ENCODE measurements at regions not wholly inside any gene's neighbourhood (a gene's known extent, or its start where the extent isn't known, plus 50 kb on each side); places are given as distances from the start of the nearest gene placed in this dataset.
"Not testable (repeated sequence)": the region's sequence is repeated elsewhere in the genome, so short reads cannot be mapped to it uniquely, and the experiment has no call there.

- Mint-ChIP-seq H3K27ac (no peak overlapping the region), H3K4me3 (no peak overlapping the region), H3K27me3 (no peaks in the 10 kb centered on the region), H3K4me1 (no peaks in the 10 kb centered on the region), H3K36me3 (ENCODE audit: low read depth) (no peaks in the 10 kb centered on the region), H3K9me3 (ENCODE audit: low read depth) (no peaks in the 10 kb centered on the region)
- no peak for ATAC-seq
- ChIA-PET CTCF (interaction anchor here (0.6 kb wide), 1 partner anchor 266 kb away, joined by 3 read pairs; no protein-coding TSS in a partner anchor), POLR2A (no interaction called here)
- no peak for DNase-seq
- intact Hi-C loops (cut with DNase I, micrococcal nuclease): no loop called here
Measured at GRCh38 chr13:96934889-96935489, 59.3 kb downstream of the OXGR1 start.

DNA sequence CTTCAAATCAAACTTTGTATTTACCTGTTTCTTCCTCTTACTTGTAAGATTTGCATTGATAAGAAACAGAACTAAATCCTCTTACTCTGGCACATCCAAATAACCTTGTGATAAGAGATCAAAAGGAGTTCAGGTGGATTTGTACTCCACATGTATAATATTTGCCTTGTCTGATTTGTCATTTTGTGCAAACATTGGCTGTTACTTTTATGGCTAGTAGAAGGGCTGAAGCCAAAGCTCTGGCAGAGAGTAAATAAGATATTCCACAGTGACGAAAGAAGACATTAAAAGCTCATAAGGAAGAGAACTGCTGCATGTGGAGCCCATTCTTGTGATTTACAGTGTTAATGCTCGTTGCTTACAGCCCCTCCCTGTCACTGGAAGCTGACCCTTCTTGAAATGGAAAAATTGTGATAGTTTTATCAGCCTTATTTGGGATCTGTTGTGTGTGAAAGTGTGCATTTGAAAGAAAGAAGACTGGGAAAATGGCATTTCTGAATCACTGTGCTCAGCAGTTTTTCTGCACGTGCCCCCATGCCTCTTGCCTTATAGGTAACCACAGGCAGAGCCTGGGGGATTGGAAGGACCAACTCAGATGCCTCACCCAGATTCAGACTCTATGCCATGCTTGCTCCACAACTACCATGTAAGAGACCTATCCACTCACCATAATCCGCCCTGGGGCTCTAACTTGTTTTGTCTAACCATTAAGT, 68.2 kb downstream of the OXGR1 start:
- Mint-ChIP-seq H3K9me3 (ENCODE audit: low read depth) (peaks cover 9% of the 10 kb centered on the region), H3K36me3 (ENCODE audit: low read depth) (no peaks in the 10 kb centered on the region), H3K4me1 (no peaks in the 10 kb centered on the region), H3K4me3 (no peak overlapping the region), H3K27ac (no peak overlapping the region), H3K27me3 (no peaks in the 10 kb centered on the region)
- CTCF ChIA-PET: no interaction called here
- POLR2A ChIA-PET: no interaction called here
- intact Hi-C loops (cut with DNase I, micrococcal nuclease): no loop called here
- DNase-seq: no peak
- ATAC-seq: no peak

DNA sequence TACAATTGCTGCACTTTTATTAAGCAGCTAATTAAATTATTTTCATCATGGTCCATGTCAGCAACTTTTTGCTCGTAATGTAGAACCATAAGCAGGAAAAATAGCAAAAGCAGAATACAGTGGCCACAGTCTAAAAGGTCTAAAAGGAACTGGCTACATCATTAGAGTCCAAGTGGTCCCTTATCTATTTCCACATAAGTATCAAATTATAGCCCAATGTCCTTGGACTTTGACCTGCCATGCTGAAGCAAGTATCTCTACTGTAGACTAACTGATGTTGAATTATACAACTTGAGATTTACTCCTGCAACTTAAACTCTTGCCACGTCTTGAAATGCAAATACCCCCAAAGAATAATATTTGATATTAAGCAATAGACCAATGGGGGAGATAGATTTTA, 68.8 kb downstream of the OXGR1 start:
- ATAC-seq: no peak
- intact Hi-C loops (cut with DNase I, micrococcal nuclease): no loop called here
- Mint-ChIP-seq H3K27me3 (no peaks in the 10 kb centered on the region), H3K4me3 (no peak overlapping the region), H3K9me3 (ENCODE audit: low read depth) (peaks cover 9% of the 10 kb centered on the region), H3K36me3 (ENCODE audit: low read depth) (no peaks in the 10 kb centered on the region), H3K4me1 (no peaks in the 10 kb centered on the region), H3K27ac (no peak overlapping the region)
- ChIA-PET POLR2A (no interaction called here), CTCF (interaction anchor here (0.6 kb wide), 1 partner anchor 457 kb away, joined by 3 read pairs; no protein-coding TSS in a partner anchor)
- DNase-seq: no peak

- H3K9me3 Mint-ChIP-seq (ENCODE audit: low read depth); intact Hi-C loops (cut with DNase I, micrococcal nuclease); H3K4me3 Mint-ChIP-seq; H3K27me3 Mint-ChIP-seq; H3K4me1 Mint-ChIP-seq; H3K36me3 Mint-ChIP-seq (ENCODE audit: low read depth); DNase-seq; H3K27ac Mint-ChIP-seq; CTCF ChIA-PET; POLR2A ChIA-PET; ATAC-seq: not testable (repeated sequence)
Measured at GRCh38 chr13:96918861-96919631, 75.2 kb downstream of the OXGR1 start.

DNA sequence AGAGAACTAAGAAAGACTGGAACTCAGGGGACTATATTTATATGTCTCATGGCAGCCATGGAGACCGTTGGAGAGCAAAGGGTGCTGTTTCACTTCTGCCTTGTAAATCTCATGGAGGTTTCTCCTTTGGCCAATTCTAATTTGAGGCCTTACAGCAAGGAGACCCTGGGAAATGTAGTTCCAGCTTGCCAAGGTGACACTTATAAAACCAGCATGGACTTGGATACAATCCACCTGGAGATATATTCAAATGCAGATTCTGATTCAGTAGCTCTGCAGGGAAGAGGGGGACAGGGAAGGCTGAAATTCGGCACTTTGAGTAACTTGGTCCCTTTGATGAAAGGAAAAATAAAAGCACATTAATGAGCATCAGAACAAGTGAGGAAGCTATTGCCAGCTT, 90.0 kb downstream of the OXGR1 start:
- intact Hi-C loops (cut with DNase I, micrococcal nuclease): no loop called here
- DNase-seq (no peak), ATAC-seq (no peak)
- H3K9me3 Mint-ChIP-seq (ENCODE audit: low read depth): no peaks in the 10 kb centered on the region
- ChIA-PET POLR2A (no interaction called here), CTCF (no interaction called here)
- H3K27me3 Mint-ChIP-seq: no peaks in the 10 kb centered on the region
- no peaks in the 10 kb centered on the region for H3K36me3 Mint-ChIP-seq (ENCODE audit: low read depth)
- no peak overlapping the region for H3K27ac Mint-ChIP-seq
- H3K4me3 Mint-ChIP-seq: no peak overlapping the region
- H3K4me1 Mint-ChIP-seq: no peaks in the 10 kb centered on the region

GRCh38 chr13:96903085-96903484, 91.2 kb downstream of the OXGR1 start:
- Mint-ChIP-seq H3K27ac (no peak overlapping the region), H3K9me3 (ENCODE audit: low read depth) (no peaks in the 10 kb centered on the region), H3K27me3 (no peaks in the 10 kb centered on the region), H3K4me1 (no peaks in the 10 kb centered on the region), H3K36me3 (ENCODE audit: low read depth) (no peaks in the 10 kb centered on the region), H3K4me3 (no peak overlapping the region)
- ChIA-PET POLR2A (no interaction called here), CTCF (no interaction called here)
- intact Hi-C loops (cut with DNase I, micrococcal nuclease): no loop called here
- DNase-seq (no peak), ATAC-seq (no peak)

GRCh38 chr13:96900986-96901385, 93.3 kb downstream of the OXGR1 start:
- no peaks in the 10 kb centered on the region for H3K9me3 Mint-ChIP-seq (ENCODE audit: low read depth)

DNA sequence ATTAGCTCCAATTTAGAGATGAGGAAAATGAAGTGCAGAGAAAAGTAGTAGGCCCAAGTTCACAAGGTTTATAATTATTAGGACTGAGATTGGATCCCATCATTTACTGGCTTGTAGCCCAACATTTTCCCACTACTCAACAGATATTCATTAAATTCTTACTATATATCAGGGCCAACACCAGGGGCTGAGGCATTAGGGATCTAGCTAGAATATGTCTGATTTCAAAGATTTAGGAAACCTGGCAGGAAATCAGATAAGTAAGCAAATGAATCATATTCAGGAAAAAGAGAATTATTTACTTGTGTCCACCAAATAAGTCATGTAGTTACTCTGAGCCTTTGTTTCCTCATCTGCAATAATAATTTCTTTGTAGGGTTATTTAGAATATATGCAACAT, 94.3 kb downstream of the OXGR1 start:
- ATAC-seq: no peak
- intact Hi-C loops (cut with DNase I, micrococcal nuclease): no loop called here
- ChIA-PET POLR2A (no interaction called here), CTCF (no interaction called here)
- Mint-ChIP-seq H3K4me3 (no peak overlapping the region), H3K27me3 (peaks cover 2% of the 10 kb centered on the region), H3K36me3 (ENCODE audit: low read depth) (no peaks in the 10 kb centered on the region), H3K27ac (no peak overlapping the region), H3K9me3 (ENCODE audit: low read depth) (no peaks in the 10 kb centered on the region), H3K4me1 (no peaks in the 10 kb centered on the region)
- no peak for DNase-seq

More at GRCh38 chr13:96900986-96901385, 93.3 kb downstream of the OXGR1 start:
- ChIA-PET POLR2A (no interaction called here), CTCF (interaction anchor here (0.6 kb wide), 1 partner anchor 419 kb away, joined by 3 read pairs; no protein-coding TSS in a partner anchor)
- DNase-seq: no peak
- Mint-ChIP-seq H3K27me3 (peaks cover 2% of the 10 kb centered on the region), H3K36me3 (ENCODE audit: low read depth) (no peaks in the 10 kb centered on the region), H3K4me1 (no peaks in the 10 kb centered on the region), H3K27ac (no peak overlapping the region), H3K4me3 (no peak overlapping the region)
- no peak for ATAC-seq
- intact Hi-C loops (cut with DNase I, micrococcal nuclease): no loop called here

- H3K9me3 Mint-ChIP-seq (ENCODE audit: low read depth): no peaks in the 10 kb centered on the region
- DNase-seq (no peak), ATAC-seq (no peak)
- ChIA-PET CTCF (no interaction called here), POLR2A (no interaction called here)
- H3K27ac Mint-ChIP-seq: no peak overlapping the region
- peaks cover 6% of the 10 kb centered on the region for H3K27me3 Mint-ChIP-seq
- intact Hi-C loops (cut with DNase I, micrococcal nuclease): no loop called here
- no peaks in the 10 kb centered on the region for H3K36me3 Mint-ChIP-seq (ENCODE audit: low read depth)
- H3K4me3 Mint-ChIP-seq: no peak overlapping the region
- no peaks in the 10 kb centered on the region for H3K4me1 Mint-ChIP-seq
Measured at GRCh38 chr13:96898646-96899254, 95.5 kb downstream of the OXGR1 start.

DNA sequence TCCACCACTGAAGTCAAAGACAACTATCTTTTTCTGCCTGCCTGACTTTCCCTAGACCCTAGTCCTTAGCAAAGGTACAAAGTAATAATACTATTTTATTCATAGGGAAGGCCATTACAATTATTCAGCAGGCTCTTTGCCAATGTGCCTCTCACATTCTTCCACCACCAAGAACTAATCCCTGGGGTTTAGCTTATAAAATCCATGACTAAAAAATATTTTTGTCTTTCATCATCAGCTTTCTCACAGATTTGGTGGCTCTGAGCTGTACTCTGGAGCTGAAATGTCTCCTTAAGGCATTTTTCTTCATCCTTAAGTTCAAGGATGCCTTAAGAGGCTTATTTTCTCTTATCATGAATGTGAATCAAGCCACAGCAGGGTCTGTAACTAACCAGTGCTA, 96.1 kb downstream of the OXGR1 start:
- Mint-ChIP-seq H3K9me3 (ENCODE audit: low read depth) (no peaks in the 10 kb centered on the region), H3K36me3 (ENCODE audit: low read depth) (no peaks in the 10 kb centered on the region), H3K4me3 (no peak overlapping the region), H3K27me3 (peaks cover 6% of the 10 kb centered on the region), H3K4me1 (no peaks in the 10 kb centered on the region), H3K27ac (no peak overlapping the region)
- ChIA-PET POLR2A (no interaction called here), CTCF (no interaction called here)
- no peak for ATAC-seq
- no peak for DNase-seq
- intact Hi-C loops (cut with DNase I, micrococcal nuclease): no loop called here
